HG03378 (cell line): ENCODE measurements at regions not wholly inside any gene's neighbourhood (a gene's known extent, or its start where the extent isn't known, plus 50 kb on each side); places are given as distances from the start of the nearest gene placed in this dataset.

Experiments
- ATAC-seq: cut with Tn5 transposase; IDR thresholded peaks from one replicate; pipeline ENCODE4 v1.9.1; 2021; ENCODE audit warnings: mild to moderate bottlenecking, moderate library complexity; ENCODE audit not compliant: unreplicated experiment

GRCh38 chr3:41088882-41089281 is 110.4 kb upstream of the CTNNB1 start:
- no peak for ATAC-seq

DNA sequence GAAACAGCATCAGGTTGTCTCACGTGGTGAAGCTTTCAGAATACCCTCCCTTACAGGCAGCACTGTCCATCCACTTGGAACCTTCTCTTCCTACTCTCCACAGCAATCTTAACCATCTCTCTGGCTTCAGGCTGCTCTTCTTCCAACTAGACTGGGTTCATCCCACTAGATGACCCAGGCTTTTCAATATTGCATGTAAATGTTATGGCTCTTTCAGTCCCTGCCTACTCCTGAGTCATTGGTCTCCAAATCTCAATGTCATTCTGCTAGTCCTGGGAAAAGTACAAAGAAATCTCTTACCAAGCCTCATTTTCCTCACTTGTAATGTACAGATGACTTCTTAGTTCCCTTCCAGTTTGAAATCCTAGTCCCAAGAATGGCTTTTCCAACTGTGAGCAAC is 109.7 kb upstream of the CTNNB1 start:
- no peak for ATAC-seq

- ATAC-seq: no peak
Observed at GRCh38 chr3:41092844-41093243, 106.5 kb upstream of the CTNNB1 start.

- ATAC-seq: no peak
Observed at GRCh38 chr3:41093476-41093875, 105.8 kb upstream of the CTNNB1 start.

DNA sequence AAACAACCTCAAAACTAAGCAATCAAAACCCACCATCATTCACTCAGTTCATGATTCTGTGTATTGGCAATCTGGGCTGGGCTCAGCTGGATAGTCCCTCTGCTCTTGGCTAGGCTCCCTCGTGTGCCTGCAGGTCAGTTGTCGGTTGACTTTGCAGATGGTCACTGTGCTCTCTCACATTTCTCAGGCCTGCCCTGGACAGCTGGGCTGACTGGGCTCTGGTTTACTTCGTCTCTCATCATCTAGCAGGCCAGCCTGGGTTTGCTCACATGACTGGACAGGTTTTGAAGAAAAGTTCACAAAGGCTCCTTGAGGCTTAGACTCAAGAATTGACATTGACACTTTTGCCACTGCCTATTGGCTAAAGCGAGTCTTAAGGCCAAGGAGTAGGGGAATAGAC is 105.0 kb upstream of the CTNNB1 start:
- no peak for ATAC-seq

DNA sequence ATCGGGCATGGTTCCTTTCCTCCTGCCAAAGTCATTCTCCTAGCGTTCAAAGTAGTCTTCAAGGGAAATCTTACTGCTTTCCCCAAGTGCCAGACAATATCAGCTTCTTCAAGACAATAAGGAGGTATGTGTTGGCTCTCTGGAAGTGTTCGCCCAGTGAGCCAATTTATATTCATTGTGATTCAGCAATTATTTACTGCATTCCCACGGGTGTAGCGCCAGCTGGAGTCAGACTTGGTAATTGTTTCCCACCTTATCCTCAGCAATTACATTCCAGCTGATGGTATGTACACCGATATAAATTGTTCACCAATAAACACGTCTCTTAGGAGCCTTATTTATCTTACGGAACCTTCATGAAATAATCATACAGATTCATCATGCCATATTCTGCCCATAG is 103.6 kb upstream of the CTNNB1 start:
- ATAC-seq: no peak

DNA sequence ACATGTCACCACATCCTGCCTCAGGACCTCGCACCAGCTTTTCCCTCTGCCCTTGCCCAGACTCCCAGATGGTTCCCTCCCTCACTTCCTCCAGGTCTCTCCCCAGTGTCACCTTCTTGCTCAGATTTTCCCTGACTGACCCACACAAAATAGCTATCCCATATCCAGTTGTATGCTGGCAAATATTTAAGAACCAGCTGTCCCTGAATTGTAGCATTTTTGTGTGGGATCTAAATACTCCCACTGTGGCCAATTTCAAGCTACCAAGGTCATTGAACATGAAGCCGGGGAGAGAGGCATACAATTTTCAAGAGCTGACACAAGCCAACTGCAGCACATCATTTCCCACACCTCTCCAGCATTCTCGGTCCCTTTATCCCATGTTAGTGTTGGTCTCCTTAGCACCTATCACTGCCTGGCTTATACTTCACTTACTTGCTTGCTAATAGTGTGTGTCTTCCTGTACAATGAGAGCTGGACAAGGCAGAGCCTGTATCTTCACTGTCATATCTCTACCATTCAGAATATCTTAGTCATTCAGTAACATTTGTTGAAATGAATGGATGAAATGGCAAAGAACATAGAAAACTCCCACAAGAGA is 101.3 kb upstream of the CTNNB1 start:
- no peak for ATAC-seq

DNA sequence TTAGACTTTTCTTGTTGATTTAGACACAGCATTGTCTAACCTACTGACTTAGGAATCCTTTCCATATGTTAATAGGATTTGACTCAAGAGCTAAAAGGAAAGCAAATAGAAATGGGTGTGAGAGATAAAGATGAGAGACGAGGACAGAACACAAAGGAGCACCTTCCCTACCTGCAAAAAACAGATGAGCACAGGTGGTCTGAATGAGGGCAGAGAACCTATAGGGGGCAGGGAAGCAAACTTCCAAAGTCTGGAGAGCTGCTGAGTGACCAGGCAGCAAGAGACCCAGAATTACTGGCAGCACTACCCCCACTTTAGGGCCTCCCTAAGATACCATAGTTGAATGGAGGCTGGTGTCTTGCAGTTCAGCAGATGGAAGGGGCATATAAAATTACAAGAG is 98.1 kb upstream of the CTNNB1 start:
- ATAC-seq: no peak

- no peak for ATAC-seq
Observed at GRCh38 chr3:41102053-41102556, 97.2 kb upstream of the CTNNB1 start.

DNA sequence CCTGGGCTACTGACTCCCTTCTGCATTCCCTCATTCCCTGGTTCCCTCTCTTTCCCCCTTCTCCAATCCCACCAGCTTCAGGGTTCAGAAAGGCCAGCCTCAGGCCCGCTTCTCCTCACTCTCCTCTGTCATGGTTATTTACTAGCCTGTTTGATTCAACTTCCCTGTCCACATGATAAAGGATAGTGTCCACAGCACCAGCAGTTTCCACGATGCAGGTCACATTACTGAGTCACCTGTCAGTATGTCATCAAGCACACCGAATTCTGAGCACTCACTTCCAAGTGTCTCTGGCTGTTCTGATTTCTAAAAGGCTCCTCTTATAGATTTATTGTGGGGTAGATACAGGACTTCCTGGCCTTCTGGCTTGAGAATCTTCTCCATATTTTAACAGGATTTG is 96.6 kb upstream of the CTNNB1 start:
- ATAC-seq: no peak

- no peak for ATAC-seq
Observed at GRCh38 chr3:41103200-41103599, 96.1 kb upstream of the CTNNB1 start.

DNA sequence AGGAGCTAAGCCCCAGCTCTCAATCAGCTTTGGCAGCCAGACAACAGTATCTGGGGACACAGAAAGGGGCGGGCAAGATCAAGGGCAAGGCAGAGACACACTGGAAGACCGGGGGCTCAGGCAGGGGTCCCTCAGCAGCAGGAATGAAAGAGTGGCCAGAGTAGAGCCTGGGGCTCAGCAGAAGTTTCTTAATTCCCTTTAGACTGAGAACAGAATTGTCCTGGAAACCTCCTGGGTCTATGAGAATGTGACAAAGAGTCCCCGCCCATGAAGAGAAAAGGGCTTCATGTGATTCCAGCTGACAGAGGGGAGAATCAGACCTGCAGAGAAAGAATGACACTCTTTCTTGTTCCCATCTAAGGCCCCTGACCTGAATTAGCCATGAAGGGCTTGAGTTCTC is 95.2 kb upstream of the CTNNB1 start:
- ATAC-seq: no peak

GRCh38 chr3:41106691-41107090 is 92.6 kb upstream of the CTNNB1 start:
- no peak for ATAC-seq

DNA sequence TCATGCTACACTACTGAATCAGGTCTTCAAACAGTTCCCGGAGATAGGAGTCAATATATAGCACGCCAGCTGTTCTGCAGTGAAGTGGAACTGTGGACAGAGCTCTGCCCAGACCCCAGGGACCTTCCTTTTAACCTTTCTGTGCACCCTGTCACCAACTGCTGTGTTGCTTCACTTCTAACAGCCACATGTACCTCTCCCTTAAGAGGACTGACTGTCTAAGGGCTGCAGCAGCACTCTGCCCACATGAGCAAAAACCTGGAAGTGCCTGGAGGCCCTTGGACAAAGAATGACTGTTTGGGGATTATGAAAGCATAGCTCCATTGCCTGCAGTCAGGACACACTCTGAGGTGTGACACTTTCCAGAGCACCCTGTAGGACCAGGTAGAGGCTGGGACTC is 88.3 kb upstream of the CTNNB1 start:
- no peak for ATAC-seq

DNA sequence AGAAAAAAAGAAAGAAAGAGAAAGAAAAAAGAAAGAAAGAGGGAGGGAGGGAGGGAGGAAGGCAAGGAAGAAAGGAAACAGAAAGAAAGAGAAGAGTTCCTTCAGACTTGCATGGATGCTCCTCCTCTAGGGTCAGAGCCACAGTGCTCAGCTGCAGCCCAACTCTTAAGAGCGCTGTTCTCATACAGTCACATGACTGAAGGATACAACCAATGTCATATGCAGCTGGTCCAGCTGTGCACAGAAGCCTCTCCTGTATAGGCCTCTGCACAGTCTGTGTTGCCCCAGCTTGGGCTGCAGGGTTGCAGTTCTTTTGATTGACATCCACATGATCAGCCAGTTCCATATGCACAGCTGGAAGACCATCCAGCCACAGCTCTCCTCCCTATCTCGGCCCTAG is 86.8 kb upstream of the CTNNB1 start:
- ATAC-seq: no peak

DNA sequence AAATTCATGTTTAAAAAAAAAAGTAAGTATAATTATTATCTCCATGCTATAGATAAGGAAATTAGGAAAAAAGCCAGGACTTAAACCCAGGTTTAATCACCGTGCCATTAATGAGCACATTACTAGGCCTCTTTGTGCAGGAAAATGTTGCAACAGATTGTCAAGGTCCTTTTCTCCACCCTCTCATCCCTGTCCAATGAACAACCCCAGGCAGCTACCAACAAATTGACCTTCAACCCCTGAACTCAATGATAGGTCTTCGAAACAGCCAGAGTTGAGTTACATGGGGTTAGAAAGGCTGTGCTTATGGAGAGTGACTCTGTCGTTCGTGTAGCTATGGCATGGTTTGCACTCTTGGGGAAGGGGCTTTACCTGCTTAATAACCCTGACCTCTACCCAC is 84.2 kb upstream of the CTNNB1 start:
- ATAC-seq: no peak

DNA sequence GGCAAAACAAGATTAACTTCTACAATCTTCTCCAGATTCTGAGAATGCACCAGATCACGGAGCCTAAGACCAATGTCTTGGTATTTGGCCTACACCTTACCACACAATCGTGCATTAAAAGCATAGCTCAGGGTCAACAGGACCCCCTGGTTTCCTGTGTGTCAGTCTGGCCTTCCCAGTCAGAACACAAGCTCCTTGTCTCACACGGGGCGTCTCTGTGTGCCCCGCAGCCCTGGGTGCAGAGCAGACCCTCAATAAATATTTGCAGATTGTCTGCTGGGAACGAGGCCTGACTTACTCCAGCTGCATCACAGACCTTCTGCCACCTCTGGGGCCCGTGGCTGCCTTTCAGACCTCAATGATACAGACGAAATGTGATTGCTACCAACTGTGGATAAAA is 82.5 kb upstream of the CTNNB1 start:
- ATAC-seq: no peak

GRCh38 chr3:41117398-41117870 is 81.9 kb upstream of the CTNNB1 start:
- ATAC-seq: peak; percentile 96

DNA sequence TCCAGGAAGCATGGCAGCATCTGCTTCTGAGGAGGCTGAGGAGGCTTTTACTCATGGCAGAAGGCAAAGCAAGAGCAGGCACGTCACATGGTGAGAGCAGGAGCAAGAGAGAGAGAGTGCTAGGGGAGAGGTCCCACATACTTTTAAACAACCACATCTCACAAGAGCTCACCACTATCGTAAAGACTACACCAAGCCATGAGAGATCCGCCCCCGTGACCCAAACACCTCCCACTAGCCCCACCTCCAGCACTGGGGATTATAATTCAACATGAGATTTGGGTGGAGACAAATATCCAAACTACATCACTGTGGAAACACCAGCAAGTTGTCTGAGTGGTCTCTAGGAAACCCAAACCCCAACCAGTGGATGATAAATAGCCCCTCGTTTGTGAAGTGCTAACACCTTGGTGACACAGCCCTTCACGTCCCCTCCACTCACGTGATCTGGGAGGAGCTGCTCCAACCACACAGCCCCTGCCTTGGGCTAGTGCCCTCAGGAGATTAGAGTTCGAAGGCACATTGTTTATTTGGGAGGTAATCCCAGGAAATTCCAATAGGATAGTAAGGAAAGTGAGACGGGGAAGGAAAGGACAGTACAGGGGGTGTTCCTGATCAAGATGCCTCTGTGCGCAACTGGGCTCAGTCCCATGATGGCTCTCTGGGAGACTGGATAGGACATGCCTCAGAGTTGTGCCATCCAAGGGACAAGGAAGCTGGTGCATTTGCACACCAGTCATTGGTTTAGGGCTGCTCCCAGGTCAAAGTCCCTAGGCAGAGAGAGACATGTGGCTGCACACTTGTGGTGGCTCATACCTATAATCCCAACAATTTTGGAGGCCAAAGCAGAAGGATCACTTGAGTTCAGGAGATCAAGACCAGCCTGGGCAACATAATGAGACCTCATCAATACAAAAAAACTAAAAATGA is 80.6 kb upstream of the CTNNB1 start:
- ATAC-seq: no peak

DNA sequence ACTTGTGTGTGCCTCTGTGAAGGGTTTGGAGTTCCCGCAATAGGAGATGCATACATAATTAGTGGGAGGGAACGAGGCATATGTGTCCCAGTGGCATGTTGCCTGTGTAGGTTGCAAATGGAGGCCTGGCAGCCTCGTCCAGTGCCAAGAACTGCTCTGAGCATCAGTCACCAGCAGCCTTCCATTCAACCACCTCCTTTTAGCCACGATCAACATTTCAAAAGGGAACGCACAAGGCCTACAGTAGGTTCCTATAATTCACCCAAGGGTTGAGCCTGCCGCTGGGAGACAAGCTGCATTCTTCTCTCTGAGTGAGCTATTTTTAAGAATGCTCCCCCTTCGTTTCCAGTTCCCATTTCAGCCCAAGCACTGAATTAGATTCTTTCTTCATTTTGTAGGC is 78.8 kb upstream of the CTNNB1 start:
- ATAC-seq: no peak

- ATAC-seq: no peak
Observed at GRCh38 chr3:41125258-41125657, 74.0 kb upstream of the CTNNB1 start.

GRCh38 chr3:41126472-41126871 is 72.8 kb upstream of the CTNNB1 start:
- no peak for ATAC-seq
